ENCODE measurements at regions not wholly inside any gene's neighbourhood (a gene's known extent, or its start where the extent isn't known, plus 50 kb on each side); places are given as distances from the start of the nearest gene placed in this dataset.

GRCh38 chr3:73315706-73316105 lies 254.2 kb downstream of the EBLN2 start:
- TF ChIP-seq, protein P1, sequence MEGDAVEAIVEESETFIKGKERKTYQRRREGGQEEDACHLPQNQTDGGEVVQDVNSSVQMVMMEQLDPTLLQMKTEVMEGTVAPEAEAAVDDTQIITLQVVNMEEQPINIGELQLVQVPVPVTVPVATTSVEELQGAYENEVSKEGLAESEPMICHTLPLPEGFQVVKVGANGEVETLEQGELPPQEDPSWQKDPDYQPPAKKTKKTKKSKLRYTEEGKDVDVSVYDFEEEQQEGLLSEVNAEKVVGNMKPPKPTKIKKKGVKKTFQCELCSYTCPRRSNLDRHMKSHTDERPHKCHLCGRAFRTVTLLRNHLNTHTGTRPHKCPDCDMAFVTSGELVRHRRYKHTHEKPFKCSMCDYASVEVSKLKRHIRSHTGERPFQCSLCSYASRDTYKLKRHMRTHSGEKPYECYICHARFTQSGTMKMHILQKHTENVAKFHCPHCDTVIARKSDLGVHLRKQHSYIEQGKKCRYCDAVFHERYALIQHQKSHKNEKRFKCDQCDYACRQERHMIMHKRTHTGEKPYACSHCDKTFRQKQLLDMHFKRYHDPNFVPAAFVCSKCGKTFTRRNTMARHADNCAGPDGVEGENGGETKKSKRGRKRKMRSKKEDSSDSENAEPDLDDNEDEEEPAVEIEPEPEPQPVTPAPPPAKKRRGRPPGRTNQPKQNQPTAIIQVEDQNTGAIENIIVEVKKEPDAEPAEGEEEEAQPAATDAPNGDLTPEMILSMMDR (IDR thresholded peaks at IDR 0.05): no peak
- TF ChIP-seq POLR2A (IDR thresholded peaks at IDR 0.05): no peak
